ENCODE measurements at regions not wholly inside any gene's neighbourhood (a gene's known extent, or its start where the extent isn't known, plus 50 kb on each side); places are given as distances from the start of the nearest gene placed in this dataset.

- DNase-seq (ENCODE audit: low read depth) = no peak
- H3K4me3 ChIP-seq (ENCODE audit: low read depth, low read length) = no peak overlapping the region
- no peak for TF ChIP-seq CTCF (conservative IDR thresholded peaks at IDR 0.05; ENCODE audit: low read depth, low read length)
Measured at GRCh38 chr3:180117381-180118163, 80.8 kb upstream of the PEX5L start.

- no peak for TF ChIP-seq CTCF (conservative IDR thresholded peaks at IDR 0.05; ENCODE audit: low read depth, low read length)
- DNase-seq (ENCODE audit: low read depth) = no peak
- no peak overlapping the region for H3K4me3 ChIP-seq (ENCODE audit: low read depth, low read length)
Measured at GRCh38 chr3:180119567-180119966, 82.8 kb upstream of the PEX5L start.

GRCh38 chr3:180123928-180124327, 87.2 kb upstream of the PEX5L start:
- TF ChIP-seq CTCF (conservative IDR thresholded peaks at IDR 0.05; ENCODE audit: low read depth, low read length) = no peak
- DNase-seq (ENCODE audit: low read depth) = no peak
- no peak overlapping the region for H3K4me3 ChIP-seq (ENCODE audit: low read depth, low read length)

GRCh38 chr3:180131169-180131568, 94.4 kb upstream of the PEX5L start:
- no peak overlapping the region for H3K4me3 ChIP-seq (ENCODE audit: low read depth, low read length)
- TF ChIP-seq CTCF (conservative IDR thresholded peaks at IDR 0.05; ENCODE audit: low read depth, low read length) = no peak
- no peak for DNase-seq (ENCODE audit: low read depth)

- no peak for DNase-seq (ENCODE audit: low read depth)
- no peak for TF ChIP-seq CTCF (conservative IDR thresholded peaks at IDR 0.05; ENCODE audit: low read depth, low read length)
Measured at GRCh38 chr3:180135101-180135500, 98.4 kb upstream of the PEX5L start.

GRCh38 chr3:180138871-180139270, 102.1 kb upstream of the PEX5L start:
- no peak for TF ChIP-seq CTCF (conservative IDR thresholded peaks at IDR 0.05; ENCODE audit: low read depth, low read length)
- H3K4me3 ChIP-seq (ENCODE audit: low read depth, low read length) = no peak overlapping the region

More at GRCh38 chr3:180135101-180135500, 98.4 kb upstream of the PEX5L start:
- no peak overlapping the region for H3K4me3 ChIP-seq (ENCODE audit: low read depth, low read length)

GRCh38 chr3:180142041-180142440, 105.3 kb upstream of the PEX5L start:
- no peak overlapping the region for H3K4me3 ChIP-seq (ENCODE audit: low read depth, low read length)
- DNase-seq (ENCODE audit: low read depth) = no peak
- no peak for TF ChIP-seq CTCF (conservative IDR thresholded peaks at IDR 0.05; ENCODE audit: low read depth, low read length)

More at GRCh38 chr3:180138871-180139270, 102.1 kb upstream of the PEX5L start:
- DNase-seq (ENCODE audit: low read depth) = no peak
